Tongue (tissue), 1 donor: ENCODE measurements at regions not wholly inside any gene's neighbourhood (a gene's known extent, or its start where the extent isn't known, plus 50 kb on each side); places are given as distances from the start of the nearest gene placed in this dataset.
A peak's percentile ranks its signal among the peaks of the same experiment; 100 is the strongest.

Experiments
- DNase-seq: peaks from one replicate; pipeline ENCODE4 v3.0.0-alpha.2; 2015

- peak; percentile 49 for DNase-seq
Observed at GRCh38 chr3:69439643-69440270, 53.9 kb upstream of the FRMD4B start.

DNA sequence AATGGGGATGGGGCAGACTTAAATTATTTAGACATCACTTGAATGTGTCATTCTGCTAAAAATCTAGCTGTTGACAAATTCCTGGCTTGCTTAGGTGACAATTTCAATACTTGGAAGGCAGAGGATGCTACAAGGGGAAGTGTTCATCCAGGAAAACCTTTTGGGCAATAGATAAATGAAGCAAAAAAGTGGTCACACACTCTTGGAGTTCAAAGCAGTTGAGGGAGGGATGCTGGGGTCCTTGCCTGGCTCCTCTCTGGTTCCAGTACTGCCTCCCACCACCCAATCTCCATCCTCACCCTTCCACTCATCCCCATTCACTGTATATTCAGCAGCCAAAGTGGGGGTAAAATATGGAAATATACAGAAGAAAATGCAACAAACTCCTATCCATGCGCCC, 52.6 kb upstream of the FRMD4B start:
- DNase-seq: no peak

GRCh38 chr3:69435274-69436265, 49.7 kb upstream of the FRMD4B start:
- DNase-seq: no peak
